ENCODE measurements at regions not wholly inside any gene's neighbourhood (a gene's known extent, or its start where the extent isn't known, plus 50 kb on each side); places are given as distances from the start of the nearest gene placed in this dataset.

DNA sequence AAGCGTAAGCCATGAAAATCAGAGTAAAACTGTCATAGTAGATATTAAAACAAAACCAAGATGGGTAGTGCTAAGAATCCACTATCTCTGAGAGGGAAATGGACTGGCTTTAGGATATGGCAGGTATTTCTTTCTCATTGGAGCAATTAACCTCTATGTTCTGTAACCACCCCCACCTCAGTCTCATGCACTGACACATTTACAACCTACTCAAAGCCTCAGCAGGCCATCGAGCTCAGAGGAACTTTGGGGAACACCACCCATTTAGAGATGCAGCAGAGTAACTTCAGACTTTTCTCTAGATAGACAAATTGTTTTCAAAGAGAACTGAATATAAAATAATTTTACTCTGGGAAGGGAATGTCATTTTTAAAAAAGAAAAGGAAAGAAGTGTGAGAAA, 615.8 kb upstream of the ZFHX3 start:
- intact Hi-C loops (cut with micrococcal nuclease; ENCODE audit: unreplicated experiment) = no loop called here
- no TSS peak for BruUV-seq (replicated peaks)
- WGBS (ENCODE audit: low lambda C conversion rate) = 9% methylated on average over 2 of the region's 2 CpGs

More for the DNA sequence above, 615.8 kb upstream of the ZFHX3 start:
- H3K9ac ChIP-seq (ENCODE audit: insufficient read depth, low read depth, low read length) = no peak overlapping the region
- no peaks in the 10 kb centered on the region for H3K9me3 ChIP-seq (ENCODE audit: low read length)
- H3K36me3 ChIP-seq (replicated peaks in 1 of 2; ENCODE audit: control insufficient read depth in 1 of 2, insufficient read depth in 2 of 2, low read length in 2 of 2) = no peaks in the 10 kb centered on the region
- DNase-seq (ENCODE audit: low spot score) (no peak), ATAC-seq (no peak), FAIRE-seq (no peak)
- POLR2A ChIA-PET = no interaction called here
- H2AFZ ChIP-seq (ENCODE audit: low read length) = no peak overlapping the region
- in situ Hi-C loops (cut with HindIII; ENCODE audit: extremely low pct_ligation_motif_present, low pct_unique_long_range_greater_than_20kb) = no loop called here
- H3K4me3 ChIP-seq (replicated peaks in 1 of 3; ENCODE audit: insufficient read depth in 1 of 3, low read depth in 2 of 3, low read length in 3 of 3) = no peak overlapping the region
- H3K27ac ChIP-seq (ENCODE audit: extremely low read length, insufficient read depth, low read length) = no peak overlapping the region
- CTCF ChIA-PET (ENCODE audit: low intra/inter-chr PET ratio, low total read pairs) = no interaction called here
- H3K4me2 ChIP-seq (ENCODE audit: low read depth, low read length) = no peak overlapping the region
- H3K4me1 ChIP-seq (ENCODE audit: insufficient read depth, low read length) = no peaks in the 10 kb centered on the region
- no peaks in the 10 kb centered on the region for H4K20me1 ChIP-seq (ENCODE audit: insufficient read depth, low read length)
- TF ChIP-seq KAT8 (CRISPR knock-in tag; IDR thresholded peaks at IDR 0.05) = no peak
- TF ChIP-seq, protein P1, sequence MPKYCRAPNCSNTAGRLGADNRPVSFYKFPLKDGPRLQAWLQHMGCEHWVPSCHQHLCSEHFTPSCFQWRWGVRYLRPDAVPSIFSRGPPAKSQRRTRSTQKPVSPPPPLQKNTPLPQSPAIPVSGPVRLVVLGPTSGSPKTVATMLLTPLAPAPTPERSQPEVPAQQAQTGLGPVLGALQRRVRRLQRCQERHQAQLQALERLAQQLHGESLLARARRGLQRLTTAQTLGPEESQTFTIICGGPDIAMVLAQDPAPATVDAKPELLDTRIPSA (CRISPR knock-in tag; IDR thresholded peaks at IDR 0.05; ENCODE audit: borderline replicate concordance) = no peak
- no peak for TF ChIP-seq REPIN1 (CRISPR knock-in tag; IDR thresholded peaks at IDR 0.05; ENCODE audit: borderline replicate concordance, low read depth)
- TF ChIP-seq SMYD3 (CRISPR knock-in tag; IDR thresholded peaks at IDR 0.05) = no peak
- TF ChIP-seq ZSCAN25 (CRISPR knock-in tag; IDR thresholded peaks at IDR 0.05) = no peak
- no peak for TF ChIP-seq ZNF510 (CRISPR knock-in tag; IDR thresholded peaks at IDR 0.05; ENCODE audit: low read depth)
- no peak for TF ChIP-seq ZC3H13 (CRISPR knock-in tag; IDR thresholded peaks at IDR 0.05)
- no peak for TF ChIP-seq PHF20 (CRISPR knock-in tag; IDR thresholded peaks at IDR 0.05)
- TF ChIP-seq, protein P2, sequence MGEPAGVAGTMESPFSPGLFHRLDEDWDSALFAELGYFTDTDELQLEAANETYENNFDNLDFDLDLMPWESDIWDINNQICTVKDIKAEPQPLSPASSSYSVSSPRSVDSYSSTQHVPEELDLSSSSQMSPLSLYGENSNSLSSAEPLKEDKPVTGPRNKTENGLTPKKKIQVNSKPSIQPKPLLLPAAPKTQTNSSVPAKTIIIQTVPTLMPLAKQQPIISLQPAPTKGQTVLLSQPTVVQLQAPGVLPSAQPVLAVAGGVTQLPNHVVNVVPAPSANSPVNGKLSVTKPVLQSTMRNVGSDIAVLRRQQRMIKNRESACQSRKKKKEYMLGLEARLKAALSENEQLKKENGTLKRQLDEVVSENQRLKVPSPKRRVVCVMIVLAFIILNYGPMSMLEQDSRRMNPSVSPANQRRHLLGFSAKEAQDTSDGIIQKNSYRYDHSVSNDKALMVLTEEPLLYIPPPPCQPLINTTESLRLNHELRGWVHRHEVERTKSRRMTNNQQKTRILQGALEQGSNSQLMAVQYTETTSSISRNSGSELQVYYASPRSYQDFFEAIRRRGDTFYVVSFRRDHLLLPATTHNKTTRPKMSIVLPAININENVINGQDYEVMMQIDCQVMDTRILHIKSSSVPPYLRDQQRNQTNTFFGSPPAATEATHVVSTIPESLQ (CRISPR knock-in tag; conservative IDR thresholded peaks at IDR 0.05) = no peak
- TF ChIP-seq ELF4 (CRISPR knock-in tag; IDR thresholded peaks at IDR 0.05; ENCODE audit: borderline replicate concordance) = no peak
- TF ChIP-seq ATF4 (CRISPR knock-in tag; IDR thresholded peaks at IDR 0.05) = no peak
- no peak for TF ChIP-seq PHF8 (CRISPR knock-in tag; IDR thresholded peaks at IDR 0.05)
- no peaks in the 10 kb centered on the region; a peak in 1 of 5 replicates for H3K27me3 ChIP-seq (ENCODE audit: control insufficient read depth in 1 of 2, insufficient read depth in 2 of 2, low read length in 2 of 2)
- no peaks in the 10 kb centered on the region for H3K79me2 ChIP-seq (ENCODE audit: insufficient read depth, low read length)

Data from HepG2 (cell line).